ENCODE measurements at regions not wholly inside any gene's neighbourhood (a gene's known extent, or its start where the extent isn't known, plus 50 kb on each side); places are given as distances from the start of the nearest gene placed in this dataset.

- no peaks in the 10 kb centered on the region for H3K36me3 ChIP-seq
- TF ChIP-seq, protein P1, sequence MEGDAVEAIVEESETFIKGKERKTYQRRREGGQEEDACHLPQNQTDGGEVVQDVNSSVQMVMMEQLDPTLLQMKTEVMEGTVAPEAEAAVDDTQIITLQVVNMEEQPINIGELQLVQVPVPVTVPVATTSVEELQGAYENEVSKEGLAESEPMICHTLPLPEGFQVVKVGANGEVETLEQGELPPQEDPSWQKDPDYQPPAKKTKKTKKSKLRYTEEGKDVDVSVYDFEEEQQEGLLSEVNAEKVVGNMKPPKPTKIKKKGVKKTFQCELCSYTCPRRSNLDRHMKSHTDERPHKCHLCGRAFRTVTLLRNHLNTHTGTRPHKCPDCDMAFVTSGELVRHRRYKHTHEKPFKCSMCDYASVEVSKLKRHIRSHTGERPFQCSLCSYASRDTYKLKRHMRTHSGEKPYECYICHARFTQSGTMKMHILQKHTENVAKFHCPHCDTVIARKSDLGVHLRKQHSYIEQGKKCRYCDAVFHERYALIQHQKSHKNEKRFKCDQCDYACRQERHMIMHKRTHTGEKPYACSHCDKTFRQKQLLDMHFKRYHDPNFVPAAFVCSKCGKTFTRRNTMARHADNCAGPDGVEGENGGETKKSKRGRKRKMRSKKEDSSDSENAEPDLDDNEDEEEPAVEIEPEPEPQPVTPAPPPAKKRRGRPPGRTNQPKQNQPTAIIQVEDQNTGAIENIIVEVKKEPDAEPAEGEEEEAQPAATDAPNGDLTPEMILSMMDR (IDR thresholded peaks at IDR 0.05): no peak
- peak in 1 of 2 donors; percentile 28 for DNase-seq
- no peak overlapping the region for H3K4me3 ChIP-seq
- H3K27ac ChIP-seq: peak overlapping the region; percentile 1 to 16
- peaks cover 0 to 20% (median 6%) of the 10 kb centered on the region in 4 donors for H3K4me1 ChIP-seq
- no peaks in the 10 kb centered on the region for H3K9me3 ChIP-seq
- no peaks in the 10 kb centered on the region for H3K27me3 ChIP-seq
- intact Hi-C loops (cut with DNase I; ENCODE audit: low total_unique reads): no loop called here
These were observed 59.5 kb upstream of the RNF144B start for GRCh38 chr6:18327626-18328025.

- H3K4me1 ChIP-seq: peaks cover 0 to 20% (median 6%) of the 10 kb centered on the region in 4 donors
- H3K27ac ChIP-seq: no peak overlapping the region
These were observed 60.2 kb upstream of the RNF144B start for GRCh38 chr6:18326980-18327379.

GRCh38 chr6:18326001-18326400 is 61.1 kb upstream of the RNF144B start:
- TF ChIP-seq, protein P1 (IDR thresholded peaks at IDR 0.05): no peak
- H3K9me3 ChIP-seq: no peaks in the 10 kb centered on the region
- no peaks in the 10 kb centered on the region for H3K36me3 ChIP-seq
- peaks cover 0 to 20% (median 6%) of the 10 kb centered on the region in 4 donors for H3K4me1 ChIP-seq
- DNase-seq: no peak
- intact Hi-C loops (cut with DNase I; ENCODE audit: low total_unique reads): no loop called here
- no peak overlapping the region for H3K4me3 ChIP-seq
- H3K27me3 ChIP-seq: no peaks in the 10 kb centered on the region
- H3K27ac ChIP-seq: no peak overlapping the region

More at GRCh38 chr6:18326980-18327379, 60.2 kb upstream of the RNF144B start:
- TF ChIP-seq, protein P1 (IDR thresholded peaks at IDR 0.05): no peak
- intact Hi-C loops (cut with DNase I; ENCODE audit: low total_unique reads): no loop called here
- no peak for DNase-seq
- Histone ChIP-seq H3K27me3 (no peaks in the 10 kb centered on the region), H3K4me3 (no peak overlapping the region), H3K9me3 (no peaks in the 10 kb centered on the region), H3K36me3 (no peaks in the 10 kb centered on the region)

GRCh38 chr6:18324706-18325042 is 60.3 kb upstream of the DEK start:
- TF ChIP-seq, protein P1 (IDR thresholded peaks at IDR 0.05): no peak
- H3K4me1 ChIP-seq: peaks cover 0 to 20% (median 6%) of the 10 kb centered on the region in 4 donors
- H3K27ac ChIP-seq: no peak overlapping the region
- no peaks in the 10 kb centered on the region for H3K9me3 ChIP-seq
- no peak overlapping the region for H3K4me3 ChIP-seq
- H3K36me3 ChIP-seq: no peaks in the 10 kb centered on the region
- intact Hi-C loops (cut with DNase I; ENCODE audit: low total_unique reads): loop anchor here (2.0 kb wide), 1 partner anchor 180 kb away; no protein-coding TSS in a partner anchor
- no peaks in the 10 kb centered on the region for H3K27me3 ChIP-seq
- DNase-seq: no peak

DNA sequence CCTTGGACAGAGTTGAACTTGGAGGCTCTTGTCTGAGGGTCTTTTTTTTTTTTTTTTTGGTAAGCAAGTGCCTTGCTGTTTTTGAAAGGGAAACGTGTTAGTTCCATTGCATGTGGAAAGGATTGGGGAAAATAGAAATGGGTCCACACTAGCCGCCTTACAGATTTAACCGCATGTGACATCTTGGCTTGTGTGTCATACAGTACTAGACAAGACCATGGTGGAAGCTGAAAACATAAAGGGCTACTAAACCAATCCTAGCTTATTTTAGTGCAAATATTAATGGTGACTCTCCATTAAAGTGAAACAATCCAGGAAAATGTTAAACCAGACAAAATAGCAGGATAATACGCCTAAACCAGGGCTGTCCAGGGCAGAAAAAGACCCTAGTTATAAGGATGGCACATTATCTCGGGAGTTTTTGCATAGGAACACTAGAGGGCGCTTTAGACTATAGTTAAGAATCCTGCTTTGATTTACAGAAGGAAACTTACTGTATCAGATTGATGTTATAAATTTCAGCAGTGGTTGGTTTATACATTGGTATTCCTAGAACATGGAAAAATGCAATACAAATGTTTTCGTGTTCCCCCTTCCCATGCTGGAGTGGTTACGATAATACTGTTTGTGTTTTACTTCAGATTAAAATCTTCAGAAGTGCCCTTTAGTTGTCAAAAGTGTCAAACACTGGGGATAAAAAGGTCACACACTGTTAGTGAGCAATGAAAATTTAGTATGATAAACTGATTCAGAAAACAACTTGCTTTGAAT is 59.8 kb upstream of the DEK start:
- DNase-seq: no peak
- H3K4me3 ChIP-seq: no peak overlapping the region
- intact Hi-C loops (cut with DNase I; ENCODE audit: low total_unique reads): loop anchor here (2.0 kb wide), 1 partner anchor 181 kb away; no protein-coding TSS in a partner anchor

More for the DNA sequence above, 59.8 kb upstream of the DEK start:
- H3K4me1 ChIP-seq: peaks cover 0 to 17% (median 6%) of the 10 kb centered on the region in 4 donors
- H3K27ac ChIP-seq: no peak overlapping the region
- no peaks in the 10 kb centered on the region for H3K9me3 ChIP-seq
- no peaks in the 10 kb centered on the region for H3K27me3 ChIP-seq
- TF ChIP-seq, protein P1 (IDR thresholded peaks at IDR 0.05): peak; percentile 67 to 84
- no peaks in the 10 kb centered on the region for H3K36me3 ChIP-seq
